Keratinocyte (primary cell): ENCODE measurements at regions not wholly inside any gene's neighbourhood (a gene's known extent, or its start where the extent isn't known, plus 50 kb on each side); places are given as distances from the start of the nearest gene placed in this dataset.

Experiments
- DNase-seq: peaks from one replicate; pipeline ENCODE4 v3.0.0-alpha.2; 2011; ENCODE audit warnings: low read depth, missing footprints, low spot score
- FAIRE-seq: peaks from 2 replicates; lab custom pipeline; 2011; peaks lifted over from hg19 to GRCh38; lab: Jason Lieb, UNC
- H2AFZ ChIP-seq: 2 replicates; pipeline ENCODE4 v1.6.0; 2012; ENCODE audit warnings: low read length, control low read depth, inconsistent platforms; ENCODE audit not compliant: control insufficient read depth
- H3K27ac ChIP-seq: 2 replicates; pipeline ENCODE4 v1.5.1; 2011; ENCODE audit warnings: low read length; ENCODE audit not compliant: control insufficient read depth, insufficient read depth
- H3K27me3 ChIP-seq: 3 replicates; pipeline ENCODE4 v1.6.0; 2011; ENCODE audit warnings: low read length; ENCODE audit not compliant: control insufficient read depth, insufficient read depth; ENCODE audit errors: extremely low read depth
- H3K36me3 ChIP-seq, 2 experiments: 2 replicates in 1 of 2; 3 replicates in 1 of 2; pipeline ENCODE4 v1.5.1; 2011; ENCODE audit warnings: low read length in 2 of 2, mild to moderate bottlenecking in 1 of 2; ENCODE audit not compliant: control insufficient read depth in 2 of 2, insufficient read depth in 2 of 2; ENCODE audit errors: extremely low read depth in 1 of 2
- H3K4me1 ChIP-seq: 3 replicates; pipeline ENCODE4 v1.5.1; 2011; ENCODE audit warnings: low read length; ENCODE audit not compliant: control insufficient read depth, insufficient read depth; ENCODE audit errors: extremely low read depth
- H3K4me2 ChIP-seq: 3 replicates; pipeline ENCODE4 v1.6.0; 2011; ENCODE audit warnings: low read depth, low read length; ENCODE audit not compliant: control insufficient read depth, insufficient read depth; ENCODE audit errors: extremely low read depth
- H3K4me3 ChIP-seq, 3 experiments: fragments of 200-600 bp in 1 of 3; sonication (generic) in 1 of 3; 2 replicates in 2 of 3; 3 replicates in 1 of 3; pipeline ENCODE4 v1.5.1; 2011 to 2016; ENCODE audit warnings: low read length in 3 of 3, mild to moderate bottlenecking in 3 of 3, control low read depth in 2 of 3, inconsistent platforms in 1 of 3, low read depth in 1 of 3, mixed read lengths in 1 of 3, mixed run types in 1 of 3, moderate library complexity in 1 of 3; ENCODE audit not compliant: control insufficient read depth in 2 of 3, insufficient read depth in 2 of 3; ENCODE audit errors: extremely low read depth in 1 of 3
- H3K79me2 ChIP-seq: 2 replicates; pipeline ENCODE4 v1.6.0; 2012; ENCODE audit warnings: low read length; ENCODE audit not compliant: control insufficient read depth, insufficient read depth
- H3K9ac ChIP-seq: 3 replicates; pipeline ENCODE4 v1.6.0; 2011; ENCODE audit warnings: low read length; ENCODE audit not compliant: control insufficient read depth, insufficient read depth; ENCODE audit errors: extremely low read depth
- H3K9me1 ChIP-seq: 3 replicates; pipeline ENCODE4 v1.6.0; 2011; ENCODE audit warnings: low read length; ENCODE audit not compliant: control insufficient read depth, insufficient read depth; ENCODE audit errors: extremely low read depth
- H3K9me3 ChIP-seq: 2 replicates; pipeline ENCODE4 v1.5.1; 2012; ENCODE audit warnings: low read depth, low read length; ENCODE audit not compliant: control insufficient read depth
- H4K20me1 ChIP-seq: 3 replicates; pipeline ENCODE4 v1.6.0; 2011; ENCODE audit warnings: low read length; ENCODE audit not compliant: control insufficient read depth, insufficient read depth; ENCODE audit errors: extremely low read depth
- EZH2 ChIP-seq: IDR thresholded peaks from one replicate; pipeline ENCODE4 v1.6.1; 2012; ENCODE audit warnings: inconsistent platforms, mild to moderate bottlenecking, low read length, moderate library complexity
- dilution Hi-C: fragments of 300-500 bp; cut with MboI; formaldehyde crosslinking; loops from one replicate; pipeline ENCODE4 v1.7.0; 2020; ENCODE audit warnings: low sequenced_read_pairs; ENCODE audit not compliant: extremely low pct_ligation_motif_present
- TF ChIP-seq, protein P1 (sequence below), 3 experiments: IDR thresholded peaks in 1 of 3; conservative IDR thresholded peaks in 1 of 3; optimal IDR thresholded peaks in 1 of 3; 2 replicates in 2 of 3; 3 replicates in 1 of 3; pipeline versions ENCODE3 to v1.5.1; 2011; ENCODE audit warnings: low read length in 3 of 3, mild to moderate bottlenecking in 3 of 3, moderate library complexity in 2 of 3, control low read depth in 1 of 3, inconsistent platforms in 1 of 3; ENCODE audit not compliant: insufficient read depth in 2 of 3; ENCODE audit errors: extremely low read depth in 1 of 3

GRCh38 chr13:62168891-62169290 lies 753.2 kb upstream of the PCDH20 start:
- Histone ChIP-seq H3K27ac (no peak overlapping the region), H3K4me3 (no peak overlapping the region), H3K36me3 (no peaks in the 10 kb centered on the region), H3K79me2 (no peaks in the 10 kb centered on the region), H3K9ac (no peak overlapping the region), H3K9me3 (peaks cover 3% of the 10 kb centered on the region), H2AFZ (no peak overlapping the region), H4K20me1 (no peaks in the 10 kb centered on the region), H3K27me3 (no peaks in the 10 kb centered on the region), H3K4me2 (no peak overlapping the region), H3K4me1 (no peaks in the 10 kb centered on the region), H3K9me1 (no peaks in the 10 kb centered on the region)
- no peak for FAIRE-seq
- DNase-seq: no peak
- dilution Hi-C loops: no loop called here
- TF ChIP-seq EZH2: no peak
- TF ChIP-seq, protein P1, sequence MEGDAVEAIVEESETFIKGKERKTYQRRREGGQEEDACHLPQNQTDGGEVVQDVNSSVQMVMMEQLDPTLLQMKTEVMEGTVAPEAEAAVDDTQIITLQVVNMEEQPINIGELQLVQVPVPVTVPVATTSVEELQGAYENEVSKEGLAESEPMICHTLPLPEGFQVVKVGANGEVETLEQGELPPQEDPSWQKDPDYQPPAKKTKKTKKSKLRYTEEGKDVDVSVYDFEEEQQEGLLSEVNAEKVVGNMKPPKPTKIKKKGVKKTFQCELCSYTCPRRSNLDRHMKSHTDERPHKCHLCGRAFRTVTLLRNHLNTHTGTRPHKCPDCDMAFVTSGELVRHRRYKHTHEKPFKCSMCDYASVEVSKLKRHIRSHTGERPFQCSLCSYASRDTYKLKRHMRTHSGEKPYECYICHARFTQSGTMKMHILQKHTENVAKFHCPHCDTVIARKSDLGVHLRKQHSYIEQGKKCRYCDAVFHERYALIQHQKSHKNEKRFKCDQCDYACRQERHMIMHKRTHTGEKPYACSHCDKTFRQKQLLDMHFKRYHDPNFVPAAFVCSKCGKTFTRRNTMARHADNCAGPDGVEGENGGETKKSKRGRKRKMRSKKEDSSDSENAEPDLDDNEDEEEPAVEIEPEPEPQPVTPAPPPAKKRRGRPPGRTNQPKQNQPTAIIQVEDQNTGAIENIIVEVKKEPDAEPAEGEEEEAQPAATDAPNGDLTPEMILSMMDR (optimal IDR thresholded peaks at IDR 0.05 in 1 of 3, IDR thresholded peaks at IDR 0.05 in 1 of 3, conservative IDR thresholded peaks at IDR 0.05 in 1 of 3; ENCODE audit: extremely low read depth in 1 of 3, insufficient read depth in 2 of 3, low read length in 3 of 3): no peak

DNA sequence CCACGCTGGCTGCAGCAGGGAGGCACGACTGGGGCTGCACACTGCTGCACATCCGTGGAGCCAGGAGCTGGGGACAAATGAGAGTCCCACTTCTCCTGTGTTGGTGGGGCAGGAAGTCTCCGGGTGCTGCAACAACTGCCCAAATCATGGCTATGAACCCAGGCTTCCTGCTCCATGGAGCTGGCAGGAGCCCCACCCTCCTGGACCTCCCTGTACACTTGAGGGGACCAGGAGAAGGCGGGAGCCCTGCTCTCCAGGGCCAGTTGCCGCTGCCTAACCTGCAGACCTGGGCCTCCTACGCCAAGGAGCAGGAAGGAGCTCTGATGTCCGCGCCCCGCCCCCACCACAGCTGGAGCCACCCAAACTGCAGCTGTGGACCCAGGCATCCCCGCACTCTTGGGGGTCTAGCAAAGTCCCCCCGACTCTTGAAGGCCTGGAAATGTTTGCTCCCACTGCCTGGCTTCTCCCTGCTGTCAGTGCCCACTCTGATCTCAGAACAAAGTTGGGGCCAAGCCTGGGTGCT lies 752.1 kb upstream of the PCDH20 start:
- TF ChIP-seq EZH2: no peak
- TF ChIP-seq, protein P1 (optimal IDR thresholded peaks at IDR 0.05 in 1 of 3, IDR thresholded peaks at IDR 0.05 in 1 of 3, conservative IDR thresholded peaks at IDR 0.05 in 1 of 3; ENCODE audit: extremely low read depth in 1 of 3, insufficient read depth in 2 of 3, low read length in 3 of 3): no peak
- no peaks in the 10 kb centered on the region for H3K79me2 ChIP-seq
- no peak overlapping the region for H3K9ac ChIP-seq
- no peak overlapping the region for H3K4me3 ChIP-seq
- H3K27me3 ChIP-seq: no peaks in the 10 kb centered on the region
- H3K9me1 ChIP-seq: no peaks in the 10 kb centered on the region
- no peak overlapping the region for H3K27ac ChIP-seq
- H3K4me1 ChIP-seq: no peaks in the 10 kb centered on the region
- H3K9me3 ChIP-seq: peaks cover 3% of the 10 kb centered on the region
- DNase-seq (no peak), FAIRE-seq (no peak)
- no peak overlapping the region for H2AFZ ChIP-seq
- H3K4me2 ChIP-seq: no peak overlapping the region
- H4K20me1 ChIP-seq: no peaks in the 10 kb centered on the region
- no peaks in the 10 kb centered on the region for H3K36me3 ChIP-seq
- dilution Hi-C loops: no loop called here
